Eye (tissue), 1 donor: ENCODE measurements at regions not wholly inside any gene's neighbourhood (a gene's known extent, or its start where the extent isn't known, plus 50 kb on each side); places are given as distances from the start of the nearest gene placed in this dataset.

ENCODE experiments used
- DNase-seq: peaks from one replicate; pipeline ENCODE4 v3.0.0-alpha.2; 2015

- DNase-seq, result peak; percentile 12
Observed at GRCh38 chr5:161960314-161960713, 107.3 kb upstream of the GABRG2 start.

GRCh38 chr5:161966564-161966963 lies 101.0 kb upstream of the GABRG2 start:
- DNase-seq, result peak; percentile 53

GRCh38 chr5:161975350-161975749 lies 92.2 kb upstream of the GABRG2 start:
- no peak for DNase-seq

GRCh38 chr5:161988077-161988476 lies 79.5 kb upstream of the GABRG2 start:
- no peak for DNase-seq
